Gastrocnemius medialis (tissue), 4 donors: ENCODE measurements at regions not wholly inside any gene's neighbourhood (a gene's known extent, or its start where the extent isn't known, plus 50 kb on each side); places are given as distances from the start of the nearest gene placed in this dataset.
"Not testable (repeated sequence)": the region's sequence is repeated elsewhere in the genome, so short reads cannot be mapped to it uniquely, and the experiment has no call there.

Experiments used
- POLR2A ChIP-seq, 2 donors: fragments of 450-650 bp; IDR thresholded peaks; one replicate each; pipeline ENCODE4 v1.6.1; 2017; ENCODE audit warnings: antibody characterized with exemption in 2 of 2, mild to moderate bottlenecking in 2 of 2, moderate library complexity in 2 of 2
- TF ChIP-seq, protein P1 (sequence below), 5 experiments: fragments of 450-650 bp in 3 of 5; fragments of 200-600 bp in 2 of 5; sonication (generic) in 2 of 5; IDR thresholded peaks in 4 of 5; conservative IDR thresholded peaks in 1 of 5; 1 replicate in 4 of 5; 2 replicates in 1 of 5; pipeline ENCODE4 v1.5.1; 2016 to 2019; ENCODE audit warnings: antibody characterized with exemption in 5 of 5, mild to moderate bottlenecking in 3 of 5, moderate library complexity in 3 of 5

GRCh38 chrY:26363442-26363841 lies 741.5 kb downstream of the CDY1 start:
- TF ChIP-seq, protein P1, sequence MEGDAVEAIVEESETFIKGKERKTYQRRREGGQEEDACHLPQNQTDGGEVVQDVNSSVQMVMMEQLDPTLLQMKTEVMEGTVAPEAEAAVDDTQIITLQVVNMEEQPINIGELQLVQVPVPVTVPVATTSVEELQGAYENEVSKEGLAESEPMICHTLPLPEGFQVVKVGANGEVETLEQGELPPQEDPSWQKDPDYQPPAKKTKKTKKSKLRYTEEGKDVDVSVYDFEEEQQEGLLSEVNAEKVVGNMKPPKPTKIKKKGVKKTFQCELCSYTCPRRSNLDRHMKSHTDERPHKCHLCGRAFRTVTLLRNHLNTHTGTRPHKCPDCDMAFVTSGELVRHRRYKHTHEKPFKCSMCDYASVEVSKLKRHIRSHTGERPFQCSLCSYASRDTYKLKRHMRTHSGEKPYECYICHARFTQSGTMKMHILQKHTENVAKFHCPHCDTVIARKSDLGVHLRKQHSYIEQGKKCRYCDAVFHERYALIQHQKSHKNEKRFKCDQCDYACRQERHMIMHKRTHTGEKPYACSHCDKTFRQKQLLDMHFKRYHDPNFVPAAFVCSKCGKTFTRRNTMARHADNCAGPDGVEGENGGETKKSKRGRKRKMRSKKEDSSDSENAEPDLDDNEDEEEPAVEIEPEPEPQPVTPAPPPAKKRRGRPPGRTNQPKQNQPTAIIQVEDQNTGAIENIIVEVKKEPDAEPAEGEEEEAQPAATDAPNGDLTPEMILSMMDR (IDR thresholded peaks at IDR 0.05 in 4 of 5, conservative IDR thresholded peaks at IDR 0.05 in 1 of 5): not testable (repeated sequence)
- not testable (repeated sequence) for TF ChIP-seq POLR2A (IDR thresholded peaks at IDR 0.05)
